Mucosa of gallbladder (tissue), 1 donor: ENCODE measurements at regions not wholly inside any gene's neighbourhood (a gene's known extent, or its start where the extent isn't known, plus 50 kb on each side); places are given as distances from the start of the nearest gene placed in this dataset.
"Not testable (repeated sequence)": the region's sequence is repeated elsewhere in the genome, so short reads cannot be mapped to it uniquely, and the experiment has no call there.

Experiments
- DNase-seq: peaks from one replicate; pipeline ENCODE4 v3.0.0-alpha.2; 2020; ENCODE audit warnings: low spot score
- donor health status: DM: no; HTN: no; CAD: no.

GRCh38 chr1:194709439-194709838 lies 1523.0 kb upstream of the B3GALT2 start:
- no peak for DNase-seq

GRCh38 chr1:194707074-194707473 lies 1520.7 kb upstream of the B3GALT2 start:
- DNase-seq: no peak

- no peak for DNase-seq
These were observed 1518.9 kb upstream of the B3GALT2 start for GRCh38 chr1:194705123-194705854.

GRCh38 chr1:194698908-194699318 lies 1512.5 kb upstream of the B3GALT2 start:
- DNase-seq: no peak

GRCh38 chr1:194693244-194693643 lies 1506.8 kb upstream of the B3GALT2 start:
- no peak for DNase-seq

- DNase-seq: no peak
These were observed 1498.2 kb upstream of the B3GALT2 start for GRCh38 chr1:194684636-194685035.

- DNase-seq: no peak
These were observed 1471.7 kb upstream of the B3GALT2 start for GRCh38 chr1:194658090-194658439.

GRCh38 chr1:194654956-194655355 lies 1468.5 kb upstream of the B3GALT2 start:
- no peak for DNase-seq

GRCh38 chr1:194653385-194653784 lies 1467.0 kb upstream of the B3GALT2 start:
- no peak for DNase-seq

GRCh38 chr1:194647118-194647517 lies 1460.7 kb upstream of the B3GALT2 start:
- DNase-seq: no peak

GRCh38 chr1:194644528-194644927 lies 1458.1 kb upstream of the B3GALT2 start:
- no peak for DNase-seq

- no peak for DNase-seq
These were observed 1453.9 kb upstream of the B3GALT2 start for GRCh38 chr1:194640322-194640721.

GRCh38 chr1:194629011-194629410 lies 1442.6 kb upstream of the B3GALT2 start:
- no peak for DNase-seq

GRCh38 chr1:194624833-194625232 lies 1438.4 kb upstream of the B3GALT2 start:
- no peak for DNase-seq

GRCh38 chr1:194618101-194618500 lies 1431.7 kb upstream of the B3GALT2 start:
- no peak for DNase-seq

- DNase-seq: not testable (repeated sequence)
These were observed 1430.9 kb upstream of the B3GALT2 start for GRCh38 chr1:194617272-194617671.

- DNase-seq: no peak
These were observed 1430.4 kb upstream of the B3GALT2 start for GRCh38 chr1:194616835-194617234.

GRCh38 chr1:194602184-194602583 lies 1415.8 kb upstream of the B3GALT2 start:
- DNase-seq: no peak

GRCh38 chr1:194600716-194601115 lies 1414.3 kb upstream of the B3GALT2 start:
- no peak for DNase-seq

GRCh38 chr1:194598098-194598497 lies 1411.7 kb upstream of the B3GALT2 start:
- no peak for DNase-seq

GRCh38 chr1:194586302-194586701 lies 1399.9 kb upstream of the B3GALT2 start:
- DNase-seq: no peak

GRCh38 chr1:194584052-194584451 lies 1397.6 kb upstream of the B3GALT2 start:
- DNase-seq: no peak

- no peak for DNase-seq
These were observed 1384.1 kb upstream of the B3GALT2 start for GRCh38 chr1:194570476-194570875.

- no peak for DNase-seq
These were observed 1382.2 kb upstream of the B3GALT2 start for GRCh38 chr1:194568610-194569009.
